GM18870 (cell line): ENCODE measurements at regions not wholly inside any gene's neighbourhood (a gene's known extent, or its start where the extent isn't known, plus 50 kb on each side); places are given as distances from the start of the nearest gene placed in this dataset.

Experiments used
- ATAC-seq: cut with Tn5 transposase; IDR thresholded peaks from one replicate; pipeline ENCODE4 v1.9.1; 2021; ENCODE audit warnings: moderate library complexity; ENCODE audit not compliant: unreplicated experiment

GRCh38 chr2:19846567-19846966 lies 55.2 kb downstream of the TTC32 start:
- no peak for ATAC-seq

- ATAC-seq = no peak
These were observed 55.8 kb downstream of the TTC32 start for GRCh38 chr2:19846030-19846429.

GRCh38 chr2:19845323-19845920 lies 56.4 kb downstream of the TTC32 start:
- ATAC-seq = no peak

GRCh38 chr2:19844750-19845149 lies 57.0 kb downstream of the TTC32 start:
- no peak for ATAC-seq

GRCh38 chr2:19843992-19844515 lies 57.7 kb downstream of the TTC32 start:
- ATAC-seq = no peak

GRCh38 chr2:19841918-19842693 lies 59.7 kb downstream of the TTC32 start:
- ATAC-seq = no peak

GRCh38 chr2:19839438-19839837 lies 62.3 kb downstream of the TTC32 start:
- no peak for ATAC-seq

- ATAC-seq = no peak
These were observed 63.2 kb downstream of the TTC32 start for GRCh38 chr2:19838616-19839015.

GRCh38 chr2:19837235-19837766 lies 64.5 kb downstream of the TTC32 start:
- no peak for ATAC-seq

GRCh38 chr2:19835781-19836281 lies 66.0 kb downstream of the TTC32 start:
- ATAC-seq = no peak

- no peak for ATAC-seq
These were observed 67.8 kb downstream of the TTC32 start for GRCh38 chr2:19833978-19834377.

- ATAC-seq = no peak
These were observed 72.1 kb downstream of the TTC32 start for GRCh38 chr2:19829672-19830071.

- no peak for ATAC-seq
These were observed 74.9 kb downstream of the TTC32 start for GRCh38 chr2:19826874-19827273.

- ATAC-seq = no peak
These were observed 78.3 kb downstream of the TTC32 start for GRCh38 chr2:19823507-19823906.

GRCh38 chr2:19819097-19820065 lies 82.4 kb downstream of the TTC32 start:
- ATAC-seq = no peak

- no peak for ATAC-seq
These were observed 83.2 kb downstream of the TTC32 start for GRCh38 chr2:19818543-19818942.

- no peak for ATAC-seq
These were observed 83.7 kb downstream of the TTC32 start for GRCh38 chr2:19818039-19818438.

GRCh38 chr2:19815746-19816145 lies 86.0 kb downstream of the TTC32 start:
- ATAC-seq = no peak

GRCh38 chr2:19812166-19812565 lies 89.6 kb downstream of the TTC32 start:
- ATAC-seq = no peak

- ATAC-seq = no peak
These were observed 90.6 kb downstream of the TTC32 start for GRCh38 chr2:19811186-19811585.

GRCh38 chr2:19810637-19811036 lies 91.1 kb downstream of the TTC32 start:
- ATAC-seq = no peak
